Chondrocyte (in vitro differentiated cells): ENCODE measurements at regions not wholly inside any gene's neighbourhood (a gene's known extent, or its start where the extent isn't known, plus 50 kb on each side); places are given as distances from the start of the nearest gene placed in this dataset.

Experiments
- DNase-seq: peaks from one replicate; pipeline ENCODE4 v3.0.0; 2021; ENCODE audit warnings: mixed read lengths, low spot score
- H3K27ac Mint-ChIP-seq: one replicate; pipeline ENCODE4 v1.8.0; 2021; ENCODE audit warnings: mild to moderate bottlenecking, moderate library complexity, mixed read lengths; ENCODE audit not compliant: unreplicated experiment
- H3K27me3 Mint-ChIP-seq: 2 replicates; pipeline ENCODE4 v1.8.0; 2021; ENCODE audit warnings: low read depth, mixed read lengths
- H3K36me3 Mint-ChIP-seq: 2 replicates; pipeline ENCODE4 v1.8.0; 2021; ENCODE audit warnings: low read depth, mixed read lengths
- H3K4me1 Mint-ChIP-seq: 2 replicates; pipeline ENCODE4 v1.8.0; 2021; ENCODE audit warnings: low read depth, mild to moderate bottlenecking, mixed read lengths
- H3K4me3 Mint-ChIP-seq: one replicate; pipeline ENCODE4 v1.8.0; 2021; ENCODE audit warnings: mild to moderate bottlenecking, moderate library complexity, mixed read lengths; ENCODE audit not compliant: unreplicated experiment
- H3K9me3 Mint-ChIP-seq: 2 replicates; pipeline ENCODE4 v1.8.0; 2021; ENCODE audit warnings: low read depth, mixed read lengths
- CTCF ChIP-seq: fragments of 200-600 bp; sonication (generic); IDR thresholded peaks from 2 replicates; pipeline ENCODE4 v1.5.0; 2021; ENCODE audit warnings: antibody characterized with exemption, mild to moderate bottlenecking, moderate library complexity

DNA sequence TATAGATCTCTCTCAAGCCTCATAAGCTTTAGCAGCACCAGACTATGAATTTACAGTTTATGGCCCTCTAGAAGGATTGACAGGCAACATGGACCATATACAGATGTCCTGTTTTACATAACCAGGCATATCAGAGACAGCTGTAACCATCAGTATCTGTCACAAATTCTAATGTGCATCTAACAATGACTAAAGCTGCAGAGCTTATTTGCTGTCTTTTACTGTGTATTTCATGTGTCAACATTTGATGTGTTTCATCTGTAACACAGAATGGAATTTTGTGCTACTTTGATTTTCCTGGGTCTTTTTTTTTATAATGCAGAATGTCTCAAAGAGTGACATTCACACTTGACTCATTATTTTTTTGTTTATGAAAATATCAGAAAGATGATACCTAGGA is 348.3 kb downstream of the SLC16A7 start:
- Mint-ChIP-seq H3K4me3 (no peak overlapping the region), H3K36me3 (peaks cover 2% of the 10 kb centered on the region), H3K4me1 (peaks cover 29% of the 10 kb centered on the region), H3K27me3 (no peaks in the 10 kb centered on the region), H3K9me3 (peaks cover 4% of the 10 kb centered on the region), H3K27ac (no peak overlapping the region)
- DNase-seq = no peak
- no peak for TF ChIP-seq CTCF

- Mint-ChIP-seq H3K9me3 (peaks cover 9% of the 10 kb centered on the region), H3K27me3 (no peaks in the 10 kb centered on the region), H3K4me3 (no peak overlapping the region), H3K27ac (no peak overlapping the region), H3K4me1 (peaks cover 6% of the 10 kb centered on the region), H3K36me3 (peaks cover 4% of the 10 kb centered on the region)
- TF ChIP-seq CTCF = no peak
- no peak for DNase-seq
These were observed 350.8 kb downstream of the SLC16A7 start for GRCh38 chr12:59946635-59947034.

DNA sequence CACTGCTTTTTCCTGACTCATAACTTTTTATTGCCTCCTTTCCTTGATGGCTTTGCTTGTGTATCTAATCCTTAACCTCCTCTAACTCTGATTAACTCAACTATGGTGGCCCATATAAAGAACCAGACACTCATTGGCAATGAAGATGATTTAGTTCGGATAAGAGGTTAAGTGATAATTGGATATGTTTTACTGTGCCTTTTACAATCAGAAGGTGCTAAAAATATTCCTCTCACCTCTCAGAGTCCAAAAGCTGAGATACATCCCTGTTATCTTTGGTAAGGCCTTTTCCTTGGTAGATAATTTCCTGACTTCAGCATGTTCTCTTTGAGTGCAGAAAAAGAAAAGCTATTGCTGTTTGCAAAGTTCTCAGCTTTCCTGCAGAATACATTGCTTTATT is 367.7 kb downstream of the SLC16A7 start:
- H3K9me3 Mint-ChIP-seq = no peaks in the 10 kb centered on the region
- no peak overlapping the region for H3K4me3 Mint-ChIP-seq
- no peak for TF ChIP-seq CTCF
- H3K4me1 Mint-ChIP-seq = no peaks in the 10 kb centered on the region
- H3K27me3 Mint-ChIP-seq = no peaks in the 10 kb centered on the region
- H3K36me3 Mint-ChIP-seq = no peaks in the 10 kb centered on the region
- no peak for DNase-seq
- no peak overlapping the region for H3K27ac Mint-ChIP-seq

GRCh38 chr12:59972905-59973304 is 377.1 kb downstream of the SLC16A7 start:
- Mint-ChIP-seq H3K4me3 (no peak overlapping the region), H3K36me3 (no peaks in the 10 kb centered on the region)
- DNase-seq = no peak

GRCh38 chr12:59973515-59973914 is 377.7 kb downstream of the SLC16A7 start:
- Mint-ChIP-seq H3K4me3 (no peak overlapping the region), H3K27ac (no peak overlapping the region), H3K36me3 (no peaks in the 10 kb centered on the region), H3K9me3 (no peaks in the 10 kb centered on the region), H3K27me3 (peaks cover 2% of the 10 kb centered on the region), H3K4me1 (no peaks in the 10 kb centered on the region)
- DNase-seq = no peak
- no peak for TF ChIP-seq CTCF

More at GRCh38 chr12:59972905-59973304, 377.1 kb downstream of the SLC16A7 start:
- TF ChIP-seq CTCF = no peak
- Mint-ChIP-seq H3K27ac (no peak overlapping the region), H3K27me3 (peaks cover 2% of the 10 kb centered on the region), H3K4me1 (no peaks in the 10 kb centered on the region), H3K9me3 (no peaks in the 10 kb centered on the region)
